ENCODE measurements at regions not wholly inside any gene's neighbourhood (a gene's known extent, or its start where the extent isn't known, plus 50 kb on each side); places are given as distances from the start of the nearest gene placed in this dataset.
"Not testable (repeated sequence)": the region's sequence is repeated elsewhere in the genome, so short reads cannot be mapped to it uniquely, and the experiment has no call there.

DNA sequence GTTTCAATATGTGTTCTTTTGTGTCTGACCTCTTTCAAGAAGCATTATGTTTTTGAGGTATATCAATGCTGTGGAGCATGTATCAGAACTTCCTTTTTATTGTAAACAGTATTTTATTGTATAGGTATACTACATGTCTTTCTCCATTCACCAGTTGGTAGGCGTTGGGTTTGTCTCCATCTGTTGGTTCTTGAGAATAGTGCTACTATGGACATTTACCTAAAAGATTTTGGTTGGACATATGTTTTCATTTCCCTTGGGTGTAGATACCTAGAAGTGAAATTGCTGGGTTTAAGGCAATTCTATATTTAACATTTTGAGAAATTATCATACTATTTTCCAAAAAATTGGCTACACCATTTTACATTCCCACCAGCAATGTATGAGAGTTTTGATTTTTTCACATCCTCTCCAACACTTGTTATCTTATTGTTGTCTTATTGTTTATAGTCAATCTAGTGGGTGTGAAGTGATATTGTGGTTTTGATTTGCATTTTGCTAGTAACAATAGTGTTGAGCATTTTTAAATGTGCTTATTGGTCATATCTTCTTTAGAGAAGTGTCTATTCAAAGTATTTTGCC lies 409.2 kb downstream of the IPO8 start:
- Mint-ChIP-seq H3K9me3 (no peaks in the 10 kb centered on the region), H3K27me3 (peaks cover 9% of the 10 kb centered on the region), H3K27ac (no peak overlapping the region), H3K4me1 (ENCODE audit: unreplicated experiment) (no peaks in the 10 kb centered on the region), H3K4me3 (no peak overlapping the region), H3K36me3 (no peaks in the 10 kb centered on the region)
- TF ChIP-seq, protein P1, sequence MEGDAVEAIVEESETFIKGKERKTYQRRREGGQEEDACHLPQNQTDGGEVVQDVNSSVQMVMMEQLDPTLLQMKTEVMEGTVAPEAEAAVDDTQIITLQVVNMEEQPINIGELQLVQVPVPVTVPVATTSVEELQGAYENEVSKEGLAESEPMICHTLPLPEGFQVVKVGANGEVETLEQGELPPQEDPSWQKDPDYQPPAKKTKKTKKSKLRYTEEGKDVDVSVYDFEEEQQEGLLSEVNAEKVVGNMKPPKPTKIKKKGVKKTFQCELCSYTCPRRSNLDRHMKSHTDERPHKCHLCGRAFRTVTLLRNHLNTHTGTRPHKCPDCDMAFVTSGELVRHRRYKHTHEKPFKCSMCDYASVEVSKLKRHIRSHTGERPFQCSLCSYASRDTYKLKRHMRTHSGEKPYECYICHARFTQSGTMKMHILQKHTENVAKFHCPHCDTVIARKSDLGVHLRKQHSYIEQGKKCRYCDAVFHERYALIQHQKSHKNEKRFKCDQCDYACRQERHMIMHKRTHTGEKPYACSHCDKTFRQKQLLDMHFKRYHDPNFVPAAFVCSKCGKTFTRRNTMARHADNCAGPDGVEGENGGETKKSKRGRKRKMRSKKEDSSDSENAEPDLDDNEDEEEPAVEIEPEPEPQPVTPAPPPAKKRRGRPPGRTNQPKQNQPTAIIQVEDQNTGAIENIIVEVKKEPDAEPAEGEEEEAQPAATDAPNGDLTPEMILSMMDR (conservative IDR thresholded peaks at IDR 0.05): peak; percentile 78
- DNase-seq (ENCODE audit: extremely low spot score, unreplicated experiment): no peak

DNA sequence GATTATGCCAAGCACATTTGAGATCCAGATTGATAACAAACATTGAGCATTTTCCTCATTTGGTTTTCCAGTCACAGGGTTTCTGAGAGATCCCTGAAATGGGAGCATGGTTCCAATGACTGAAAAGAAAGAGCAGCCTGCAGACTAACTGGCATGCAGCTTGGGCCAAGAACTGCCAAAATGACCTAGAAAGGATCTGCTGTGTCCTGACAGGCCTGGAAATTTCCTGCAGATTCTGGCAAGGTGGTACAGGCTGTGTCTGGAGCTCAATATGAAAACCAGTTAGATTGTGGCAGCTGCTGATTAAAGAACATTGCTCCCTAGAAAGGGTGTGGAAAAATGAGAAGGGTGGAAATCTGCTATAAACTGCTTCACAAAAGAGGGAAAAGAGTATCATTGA lies 417.3 kb downstream of the IPO8 start:
- TF ChIP-seq, protein P1 (conservative IDR thresholded peaks at IDR 0.05): no peak
- H3K27me3 Mint-ChIP-seq: peaks cover 3% of the 10 kb centered on the region
- H3K27ac Mint-ChIP-seq: no peak overlapping the region
- peaks cover 2% of the 10 kb centered on the region for H3K36me3 Mint-ChIP-seq
- H3K4me1 Mint-ChIP-seq (ENCODE audit: unreplicated experiment): no peaks in the 10 kb centered on the region
- H3K9me3 Mint-ChIP-seq: peaks cover 3% of the 10 kb centered on the region
- no peak for DNase-seq (ENCODE audit: extremely low spot score, unreplicated experiment)
- no peak overlapping the region for H3K4me3 Mint-ChIP-seq

DNA sequence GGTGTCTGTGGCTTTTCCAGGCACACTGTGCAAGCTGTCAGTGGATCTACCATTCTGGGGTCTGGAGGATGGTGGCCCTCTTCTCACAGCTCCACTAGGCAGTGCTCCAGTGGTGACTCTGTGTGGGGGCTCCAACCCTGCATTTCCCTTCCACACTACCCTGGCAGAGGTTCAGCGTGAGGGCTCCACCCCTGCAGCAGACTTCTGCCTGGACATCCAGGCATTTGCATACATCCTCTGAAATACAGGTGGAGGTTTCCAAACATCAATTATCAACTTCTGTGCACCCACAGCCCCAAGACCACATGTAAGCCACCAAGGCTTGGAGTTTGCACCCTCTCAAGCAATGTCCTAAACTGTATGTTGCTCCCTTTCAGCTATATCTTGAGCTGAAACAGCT lies 423.2 kb downstream of the IPO8 start:
- H3K9me3 Mint-ChIP-seq; H3K4me1 Mint-ChIP-seq (ENCODE audit: unreplicated experiment); H3K27ac Mint-ChIP-seq; H3K27me3 Mint-ChIP-seq; H3K36me3 Mint-ChIP-seq; H3K4me3 Mint-ChIP-seq; DNase-seq (ENCODE audit: extremely low spot score, unreplicated experiment): not testable (repeated sequence)

- H3K4me3 Mint-ChIP-seq: no peak overlapping the region
- H3K36me3 Mint-ChIP-seq: peaks cover 10% of the 10 kb centered on the region
- H3K4me1 Mint-ChIP-seq (ENCODE audit: unreplicated experiment): no peaks in the 10 kb centered on the region
- H3K27ac Mint-ChIP-seq: no peak overlapping the region
- DNase-seq (ENCODE audit: extremely low spot score, unreplicated experiment): no peak
- TF ChIP-seq, protein P1 (conservative IDR thresholded peaks at IDR 0.05): no peak
- no peaks in the 10 kb centered on the region for H3K27me3 Mint-ChIP-seq
- peaks cover 11% of the 10 kb centered on the region for H3K9me3 Mint-ChIP-seq
Observed at GRCh38 chr12:30269496-30269895, 426.2 kb downstream of the IPO8 start.

DNA sequence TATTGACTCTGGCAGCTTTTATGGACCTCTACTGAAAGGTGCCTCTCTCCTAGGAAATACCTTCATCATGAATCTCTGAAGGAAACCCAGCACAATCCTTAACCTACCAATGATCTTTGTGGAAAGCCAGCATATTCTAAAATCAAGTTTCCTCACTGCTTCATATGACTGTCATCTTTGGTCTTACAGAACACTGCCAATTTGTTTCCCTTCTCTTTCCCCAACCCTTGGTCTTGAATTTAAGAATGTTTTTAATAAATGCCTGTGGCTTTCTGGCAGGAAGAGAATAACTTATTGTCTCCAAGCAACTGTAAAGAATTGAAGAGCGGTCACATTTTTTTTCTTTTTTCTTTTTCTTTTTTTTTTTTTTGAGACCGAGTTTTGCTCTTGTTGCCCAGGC lies 427.6 kb downstream of the IPO8 start:
- Mint-ChIP-seq H3K4me1 (ENCODE audit: unreplicated experiment) (no peaks in the 10 kb centered on the region), H3K27me3 (no peaks in the 10 kb centered on the region), H3K9me3 (peaks cover 5% of the 10 kb centered on the region), H3K4me3 (no peak overlapping the region), H3K27ac (no peak overlapping the region), H3K36me3 (peaks cover 5% of the 10 kb centered on the region)
- DNase-seq (ENCODE audit: extremely low spot score, unreplicated experiment): no peak
- TF ChIP-seq, protein P1 (conservative IDR thresholded peaks at IDR 0.05): no peak

- no peak overlapping the region for H3K4me3 Mint-ChIP-seq
- H3K27ac Mint-ChIP-seq: no peak overlapping the region
- H3K9me3 Mint-ChIP-seq: peaks cover 4% of the 10 kb centered on the region
- DNase-seq (ENCODE audit: extremely low spot score, unreplicated experiment): no peak
- H3K36me3 Mint-ChIP-seq: peaks cover 5% of the 10 kb centered on the region
- TF ChIP-seq, protein P1 (conservative IDR thresholded peaks at IDR 0.05): no peak
- H3K27me3 Mint-ChIP-seq: no peaks in the 10 kb centered on the region
- H3K4me1 Mint-ChIP-seq (ENCODE audit: unreplicated experiment): no peaks in the 10 kb centered on the region
Observed at GRCh38 chr12:30263434-30263833, 432.2 kb downstream of the IPO8 start.
